Stimulated activated CD8-positive, alpha-beta memory T cell treated with anti-CD3 and anti-CD28 coated beads, Interleukin-15, amount 100 ng/mL, for 4 hours (primary cell): ENCODE measurements at regions not wholly inside any gene's neighbourhood (a gene's known extent, or its start where the extent isn't known, plus 50 kb on each side); places are given as distances from the start of the nearest gene placed in this dataset.

Experiments
- DNase-seq, 2 donors: peaks; one replicate each; pipeline ENCODE4 v3.0.0-alpha.2; 2020; ENCODE audit warnings: low read depth in 2 of 2

GRCh38 chr5:81856948-81857928 is 106.3 kb upstream of the SSBP2 start:
- DNase-seq = no peak

- DNase-seq = no peak
Observed at GRCh38 chr5:81855591-81855990, 104.7 kb upstream of the SSBP2 start.

- no peak for DNase-seq
Observed at GRCh38 chr5:81854915-81855314, 104.0 kb upstream of the SSBP2 start.

- DNase-seq = no peak
Observed at GRCh38 chr5:81854485-81854884, 103.6 kb upstream of the SSBP2 start.

DNA sequence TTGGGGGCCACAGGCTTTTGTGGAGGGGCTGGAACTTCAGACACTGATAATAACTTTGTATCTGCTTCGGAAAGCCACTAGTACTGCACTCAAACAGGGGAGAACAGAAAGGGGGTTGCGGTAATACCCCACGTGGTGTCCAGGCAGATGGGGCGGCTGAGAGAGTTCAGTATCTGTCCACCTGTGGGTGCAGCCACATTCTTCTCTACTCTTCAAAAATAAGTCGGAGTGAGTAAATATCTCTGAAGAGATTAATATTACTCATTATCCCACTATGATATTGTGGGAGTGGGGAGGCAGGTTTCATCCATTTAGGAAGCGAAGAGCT is 102.1 kb upstream of the SSBP2 start:
- DNase-seq = no peak

GRCh38 chr5:81852291-81853029 is 101.6 kb upstream of the SSBP2 start:
- no peak for DNase-seq

DNA sequence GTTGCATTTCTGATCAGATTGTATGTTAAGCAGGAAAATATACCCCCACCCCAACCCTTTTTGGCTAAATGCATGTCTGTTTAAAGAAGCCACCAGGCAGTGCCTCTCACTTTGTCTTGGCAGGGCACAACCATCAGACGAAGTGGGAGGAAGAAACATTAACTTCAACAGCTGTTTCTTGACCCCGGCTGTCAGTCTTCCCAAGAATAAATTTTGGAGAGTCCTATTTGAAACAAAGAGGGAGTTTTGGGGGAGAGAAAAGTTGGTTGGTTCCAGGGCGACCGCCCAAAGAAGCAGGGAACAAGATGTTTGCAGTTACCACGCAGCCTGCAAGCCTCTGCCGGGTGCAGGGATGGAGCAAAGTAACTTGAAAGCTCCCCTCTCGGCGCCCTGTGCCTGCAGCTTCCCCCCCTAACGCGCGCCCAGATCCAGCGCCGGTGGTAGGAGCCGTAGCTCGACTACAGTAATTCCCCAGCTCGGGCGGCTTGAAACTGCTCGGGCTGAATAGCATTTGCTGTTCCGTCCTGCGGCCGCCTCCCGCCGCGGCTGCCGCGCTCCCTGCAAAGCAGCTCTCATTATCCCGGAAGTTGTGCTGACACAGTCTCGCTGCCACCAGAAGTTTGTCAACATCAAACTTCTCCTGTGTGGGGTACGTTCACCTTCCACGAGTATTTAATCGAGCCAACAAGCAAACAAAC is 100.7 kb upstream of the SSBP2 start:
- peak; percentile 63 to 66 for DNase-seq

- no peak for DNase-seq
Observed at GRCh38 chr5:81850501-81851357, 99.8 kb upstream of the SSBP2 start.

DNA sequence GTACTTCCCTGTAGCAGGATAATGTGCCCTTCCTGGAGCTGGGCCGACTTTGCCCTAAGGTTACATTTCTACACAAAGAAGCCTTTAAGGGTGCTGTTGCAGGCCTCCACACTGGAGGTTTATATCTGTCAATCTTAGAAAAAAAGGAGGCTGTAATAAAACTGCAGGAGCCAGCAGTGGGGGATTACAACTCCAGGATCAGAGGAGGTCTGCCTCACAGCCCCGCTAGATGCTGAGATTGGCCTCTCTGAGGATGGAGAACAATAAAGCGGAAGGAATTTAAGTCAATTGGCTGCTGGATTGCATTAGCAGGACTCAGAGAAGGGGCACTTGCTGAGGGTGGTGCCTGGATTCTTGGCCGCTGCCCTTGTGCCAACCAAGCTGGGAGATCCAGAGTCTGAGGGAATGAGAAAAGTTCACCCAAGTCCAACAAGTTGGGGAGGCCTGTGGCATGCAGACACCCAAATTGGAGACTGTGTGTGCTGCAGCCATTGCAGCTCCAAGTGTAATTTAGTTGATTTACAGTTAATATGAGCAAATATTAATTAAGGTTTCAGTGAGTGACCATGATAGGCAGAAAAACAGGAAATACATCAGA is 99.0 kb upstream of the SSBP2 start:
- no peak for DNase-seq

GRCh38 chr5:81848362-81848880 is 97.5 kb upstream of the SSBP2 start:
- DNase-seq = no peak

DNA sequence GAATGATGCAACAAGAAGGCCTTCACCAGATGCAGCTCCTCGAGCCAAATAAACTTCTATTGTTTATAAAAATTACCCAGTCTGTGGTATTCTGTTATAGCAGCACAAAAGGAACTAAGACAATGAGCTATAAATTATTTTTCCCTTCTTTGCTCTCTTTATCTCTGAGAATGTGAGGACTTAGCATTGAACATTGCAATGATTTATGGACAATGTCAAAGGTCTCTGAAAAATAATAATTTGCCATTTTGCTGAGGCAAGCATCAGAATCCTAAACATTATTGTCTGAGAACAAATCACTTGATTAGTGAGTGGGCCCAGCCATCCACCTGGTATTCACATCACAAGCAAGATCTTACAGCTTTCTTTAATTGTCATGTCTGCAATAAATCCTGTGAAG is 95.4 kb upstream of the SSBP2 start:
- no peak for DNase-seq

- DNase-seq = no peak
Observed at GRCh38 chr5:81843845-81844244, 92.9 kb upstream of the SSBP2 start.

- DNase-seq = no peak
Observed at GRCh38 chr5:81842795-81843398, 92.0 kb upstream of the SSBP2 start.

DNA sequence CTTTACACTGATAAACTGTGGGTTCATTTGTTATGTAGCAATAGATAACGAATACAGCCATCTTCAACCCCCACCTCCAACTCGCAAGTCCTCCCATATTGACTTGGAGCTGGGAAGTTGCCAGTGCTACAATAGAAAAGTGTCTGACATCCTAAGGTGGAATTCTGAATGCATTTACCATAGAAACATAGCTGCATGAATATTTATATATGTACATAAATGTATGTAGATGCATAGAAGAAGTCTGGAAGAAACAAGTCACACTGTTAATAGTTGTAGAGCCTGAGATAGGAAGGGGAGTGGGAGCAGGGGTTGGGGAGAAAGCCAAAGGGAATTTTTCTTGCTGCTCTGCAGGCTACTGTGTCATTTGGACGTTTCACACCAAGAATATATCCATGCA is 88.1 kb upstream of the SSBP2 start:
- DNase-seq = no peak

DNA sequence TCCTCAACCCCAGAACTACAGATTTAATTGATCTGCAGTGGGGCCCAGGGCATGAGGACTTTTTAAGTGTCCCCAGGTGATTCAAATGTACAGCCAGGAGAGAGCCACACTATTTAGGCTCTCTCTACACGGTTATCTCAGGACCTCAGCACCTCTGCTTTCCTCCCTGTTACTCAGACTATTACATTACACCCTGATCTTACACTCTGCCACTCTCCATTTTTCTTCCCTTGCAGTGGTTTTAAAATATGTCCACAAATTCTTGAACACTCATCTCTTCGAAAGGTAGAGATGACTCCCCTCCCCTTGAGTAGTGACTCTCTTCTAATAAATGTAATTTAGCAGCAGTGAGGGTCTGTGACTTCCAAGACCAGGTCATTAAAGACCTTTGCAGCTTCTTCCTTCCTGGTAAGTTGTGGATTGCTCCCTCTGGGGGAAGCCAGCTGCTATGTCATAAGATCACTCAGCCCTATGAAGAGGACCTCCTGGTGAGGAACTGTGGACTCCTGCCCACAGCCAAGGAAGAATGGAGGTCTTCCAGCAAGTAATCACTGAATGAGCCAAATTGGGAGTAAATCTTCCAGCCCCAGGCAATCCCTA is 87.5 kb upstream of the SSBP2 start:
- no peak for DNase-seq

- no peak for DNase-seq
Observed at GRCh38 chr5:81837667-81838306, 86.9 kb upstream of the SSBP2 start.

GRCh38 chr5:81835814-81836367 is 85.0 kb upstream of the SSBP2 start:
- no peak for DNase-seq

DNA sequence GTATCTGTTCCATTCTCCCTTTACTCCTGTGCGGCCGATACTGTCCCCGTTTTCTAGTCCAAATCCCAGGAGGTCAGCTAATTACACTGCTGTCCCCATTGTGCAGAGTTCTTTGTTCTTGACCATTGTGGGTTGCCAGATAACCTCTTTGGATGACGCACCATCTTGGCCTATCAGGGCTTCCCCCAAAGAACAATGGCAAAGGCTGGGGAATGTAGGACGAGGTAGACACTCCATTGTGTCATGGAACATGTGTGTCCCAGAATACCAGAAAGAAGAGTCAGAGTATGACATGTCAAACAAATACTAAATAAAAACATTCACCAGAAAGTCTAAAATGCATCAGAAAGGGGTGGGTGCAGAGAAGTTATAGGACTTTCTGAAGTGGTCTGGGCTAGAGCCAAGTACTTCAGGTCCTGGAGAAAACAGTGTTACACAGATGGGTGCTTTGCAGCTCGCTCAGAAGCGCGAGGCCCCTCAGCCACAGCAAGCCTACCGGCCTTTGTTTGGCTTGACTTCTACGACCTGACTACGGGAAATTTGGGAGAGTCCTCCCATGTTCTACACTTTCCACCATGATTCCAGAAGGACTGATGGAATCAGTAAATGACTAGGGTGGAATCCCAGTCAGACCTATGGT is 83.2 kb upstream of the SSBP2 start:
- no peak for DNase-seq

DNA sequence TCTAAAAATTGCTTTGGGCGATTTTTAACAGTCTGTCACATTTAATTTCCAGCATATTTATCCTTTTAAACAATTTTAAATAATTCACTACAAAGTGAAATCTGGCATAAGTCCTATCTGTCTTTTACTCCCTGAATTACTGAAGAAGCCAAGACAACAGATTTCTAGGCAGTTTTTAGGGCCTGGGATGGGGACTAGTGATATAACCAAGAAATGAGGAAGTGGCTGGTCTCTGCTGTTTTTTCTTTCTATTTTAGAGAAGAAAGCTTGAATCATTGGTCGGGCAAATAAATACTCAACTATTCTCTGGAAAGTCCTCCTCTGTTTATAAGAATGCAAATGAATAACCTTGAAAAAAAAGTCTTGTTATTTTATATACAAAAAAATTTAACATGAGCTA is 79.7 kb upstream of the SSBP2 start:
- no peak for DNase-seq
